ENCODE measurements at regions not wholly inside any gene's neighbourhood (a gene's known extent, or its start where the extent isn't known, plus 50 kb on each side); places are given as distances from the start of the nearest gene placed in this dataset.

GRCh38 chr13:64075543-64076271, 2660.1 kb upstream of the PCDH20 start:
- ATAC-seq (replicated peaks), result peak; percentile 31 to 33
- Mint-ChIP-seq H3K27ac (no peak overlapping the region), H3K4me3 (no peak overlapping the region), H3K9me3 (peaks cover 0 to 2% of the 10 kb centered on the region in 2 donors), H3K4me1 (no peaks in the 10 kb centered on the region), H3K27me3 (no peaks in the 10 kb centered on the region), H3K36me3 (no peaks in the 10 kb centered on the region)
- DNase-seq, result no peak

- Mint-ChIP-seq H3K9me3 (peaks cover 0 to 2% of the 10 kb centered on the region in 2 donors), H3K36me3 (no peaks in the 10 kb centered on the region), H3K27ac (no peak overlapping the region), H3K4me3 (no peak overlapping the region), H3K4me1 (no peaks in the 10 kb centered on the region), H3K27me3 (no peaks in the 10 kb centered on the region)
- no peak for DNase-seq
- no peak for ATAC-seq (replicated peaks)
These were observed 2659.4 kb upstream of the PCDH20 start for GRCh38 chr13:64074971-64075474.

GRCh38 chr13:64073203-64073602, 2657.6 kb upstream of the PCDH20 start:
- Mint-ChIP-seq H3K27ac (no peak overlapping the region), H3K27me3 (no peaks in the 10 kb centered on the region), H3K36me3 (no peaks in the 10 kb centered on the region), H3K4me3 (no peak overlapping the region), H3K9me3 (peaks cover 0 to 2% of the 10 kb centered on the region in 2 donors), H3K4me1 (no peaks in the 10 kb centered on the region)
- DNase-seq (no peak), ATAC-seq (replicated peaks) (no peak)

- H3K27ac Mint-ChIP-seq, result no peak overlapping the region
- no peaks in the 10 kb centered on the region for H3K36me3 Mint-ChIP-seq
- ATAC-seq (replicated peaks) (no peak), DNase-seq (no peak)
- H3K27me3 Mint-ChIP-seq, result no peaks in the 10 kb centered on the region
- no peaks in the 10 kb centered on the region for H3K4me1 Mint-ChIP-seq
- H3K9me3 Mint-ChIP-seq, result no peaks in the 10 kb centered on the region
- H3K4me3 Mint-ChIP-seq, result no peak overlapping the region
These were observed 2655.7 kb upstream of the PCDH20 start for GRCh38 chr13:64071352-64071751.

- ATAC-seq (replicated peaks) (no peak), DNase-seq (no peak)
- Mint-ChIP-seq H3K27ac (no peak overlapping the region), H3K4me1 (no peaks in the 10 kb centered on the region), H3K9me3 (no peaks in the 10 kb centered on the region), H3K4me3 (no peak overlapping the region), H3K27me3 (no peaks in the 10 kb centered on the region), H3K36me3 (no peaks in the 10 kb centered on the region)
These were observed 2654.2 kb upstream of the PCDH20 start for GRCh38 chr13:64069892-64070291.

- no peak for DNase-seq
- H3K4me1 Mint-ChIP-seq, result peaks cover 0 to under 1% of the 10 kb centered on the region in 2 donors
- H3K4me3 Mint-ChIP-seq, result no peak overlapping the region
- H3K36me3 Mint-ChIP-seq, result no peaks in the 10 kb centered on the region
- H3K27ac Mint-ChIP-seq, result no peak overlapping the region
- ATAC-seq (replicated peaks), result no peak
- no peaks in the 10 kb centered on the region for H3K27me3 Mint-ChIP-seq
- H3K9me3 Mint-ChIP-seq, result peaks cover 0 to 3% of the 10 kb centered on the region in 2 donors
These were observed 2651.1 kb upstream of the PCDH20 start for GRCh38 chr13:64066711-64067110.

- H3K27ac Mint-ChIP-seq, result no peak overlapping the region
- H3K27me3 Mint-ChIP-seq, result no peaks in the 10 kb centered on the region
- DNase-seq, result no peak
- H3K36me3 Mint-ChIP-seq, result no peaks in the 10 kb centered on the region
- no peak overlapping the region for H3K4me3 Mint-ChIP-seq
- peaks cover 0 to 2% of the 10 kb centered on the region in 2 donors for H3K4me1 Mint-ChIP-seq
- peaks cover 0 to 3% of the 10 kb centered on the region in 2 donors for H3K9me3 Mint-ChIP-seq
- no peak for ATAC-seq (replicated peaks)
These were observed 2646.0 kb upstream of the PCDH20 start for GRCh38 chr13:64061649-64062048.

- peaks cover 0 to 1% of the 10 kb centered on the region in 2 donors for H3K9me3 Mint-ChIP-seq
- no peak for ATAC-seq (replicated peaks)
These were observed 2641.8 kb upstream of the PCDH20 start for GRCh38 chr13:64057372-64058020.

GRCh38 chr13:64054321-64054720, 2638.7 kb upstream of the PCDH20 start:
- no peak for ATAC-seq (replicated peaks)
- H3K9me3 Mint-ChIP-seq, result peaks cover 2 to 4% of the 10 kb centered on the region in 2 donors
- no peaks in the 10 kb centered on the region for H3K4me1 Mint-ChIP-seq
- H3K4me3 Mint-ChIP-seq, result no peak overlapping the region
- no peak for DNase-seq
- no peaks in the 10 kb centered on the region for H3K36me3 Mint-ChIP-seq
- H3K27me3 Mint-ChIP-seq, result no peaks in the 10 kb centered on the region
- no peak overlapping the region for H3K27ac Mint-ChIP-seq

More at GRCh38 chr13:64057372-64058020, 2641.8 kb upstream of the PCDH20 start:
- DNase-seq, result no peak
- Mint-ChIP-seq H3K27me3 (no peaks in the 10 kb centered on the region), H3K4me3 (no peak overlapping the region), H3K4me1 (peaks cover 0 to 2% of the 10 kb centered on the region in 2 donors), H3K27ac (no peak overlapping the region), H3K36me3 (no peaks in the 10 kb centered on the region)

GRCh38 chr13:64052521-64052920, 2636.9 kb upstream of the PCDH20 start:
- H3K4me3 Mint-ChIP-seq, result no peak overlapping the region
- peaks cover 2 to 4% of the 10 kb centered on the region in 2 donors for H3K9me3 Mint-ChIP-seq
- no peaks in the 10 kb centered on the region for H3K27me3 Mint-ChIP-seq
- DNase-seq (no peak), ATAC-seq (replicated peaks) (no peak)
- H3K27ac Mint-ChIP-seq, result no peak overlapping the region
- H3K36me3 Mint-ChIP-seq, result no peaks in the 10 kb centered on the region
- H3K4me1 Mint-ChIP-seq, result no peaks in the 10 kb centered on the region

GRCh38 chr13:64051278-64051677, 2635.6 kb upstream of the PCDH20 start:
- Mint-ChIP-seq H3K27ac (no peak overlapping the region), H3K27me3 (no peaks in the 10 kb centered on the region), H3K9me3 (peaks cover 2 to 4% of the 10 kb centered on the region in 2 donors), H3K4me1 (no peaks in the 10 kb centered on the region), H3K4me3 (no peak overlapping the region), H3K36me3 (no peaks in the 10 kb centered on the region)
- ATAC-seq (replicated peaks) (no peak), DNase-seq (no peak)

GRCh38 chr13:64041296-64041695, 2625.6 kb upstream of the PCDH20 start:
- DNase-seq (no peak), ATAC-seq (replicated peaks) (no peak)
- H3K4me3 Mint-ChIP-seq, result no peak overlapping the region
- H3K9me3 Mint-ChIP-seq, result no peaks in the 10 kb centered on the region
- no peaks in the 10 kb centered on the region for H3K4me1 Mint-ChIP-seq
- no peaks in the 10 kb centered on the region for H3K27me3 Mint-ChIP-seq
- H3K27ac Mint-ChIP-seq, result no peak overlapping the region
- H3K36me3 Mint-ChIP-seq, result no peaks in the 10 kb centered on the region

- no peak overlapping the region for H3K27ac Mint-ChIP-seq
- no peaks in the 10 kb centered on the region for H3K4me1 Mint-ChIP-seq
- H3K9me3 Mint-ChIP-seq, result peaks cover 0 to 1% of the 10 kb centered on the region in 2 donors
- DNase-seq (no peak), ATAC-seq (replicated peaks) (no peak)
- no peaks in the 10 kb centered on the region for H3K27me3 Mint-ChIP-seq
- no peak overlapping the region for H3K4me3 Mint-ChIP-seq
- no peaks in the 10 kb centered on the region for H3K36me3 Mint-ChIP-seq
These were observed 2618.3 kb upstream of the PCDH20 start for GRCh38 chr13:64033921-64034320.

GRCh38 chr13:64029343-64030093, 2613.9 kb upstream of the PCDH20 start:
- no peak overlapping the region for H3K4me3 Mint-ChIP-seq
- H3K36me3 Mint-ChIP-seq, result no peaks in the 10 kb centered on the region
- DNase-seq (no peak), ATAC-seq (replicated peaks) (no peak)
- H3K4me1 Mint-ChIP-seq, result no peaks in the 10 kb centered on the region
- H3K9me3 Mint-ChIP-seq, result peaks cover 0 to 1% of the 10 kb centered on the region in 2 donors
- H3K27me3 Mint-ChIP-seq, result no peaks in the 10 kb centered on the region
- no peak overlapping the region for H3K27ac Mint-ChIP-seq
